Activated B cell treated with CpG ODN at 0.5 μM for 24 hours (primary cell): ENCODE measurements at regions not wholly inside any gene's neighbourhood (a gene's known extent, or its start where the extent isn't known, plus 50 kb on each side); places are given as distances from the start of the nearest gene placed in this dataset.
"Not testable (repeated sequence)": the region's sequence is repeated elsewhere in the genome, so short reads cannot be mapped to it uniquely, and the experiment has no call there.

Source experiments
- ATAC-seq: fragments of 200-7000 bp; cut with Tn5 transposase; one replicate; pipeline ENCODE4 v1.10.0; 2021; ENCODE audit warnings: low read depth, mild to moderate bottlenecking, moderate library complexity
- CTCF ChIA-PET: fragments of 350-600 bp; sonication (Branson Sonifier 250); formaldehyde crosslinking; loops from one replicate; lab custom pipeline; 2021; ENCODE audit warnings: antibody characterized with exemption; lab: Charles Lee
- POLR2A ChIA-PET: fragments of 350-600 bp; sonication (Branson Sonifier 250); formaldehyde crosslinking; loops from one replicate; lab custom pipeline; 2021; ENCODE audit warnings: antibody characterized with exemption; lab: Charles Lee
- DNase-seq: peaks from one replicate; pipeline ENCODE4 v3.0.0; 2022
- H3K27ac Mint-ChIP-seq: one replicate; pipeline ENCODE4 v1.8.0; 2020; ENCODE audit warnings: mixed read lengths
- H3K27me3 Mint-ChIP-seq: one replicate; pipeline ENCODE4 v1.8.0; 2021; ENCODE audit warnings: mixed read lengths
- H3K36me3 Mint-ChIP-seq: one replicate; pipeline ENCODE4 v1.8.0; 2021; ENCODE audit warnings: low read depth, mixed read lengths
- H3K4me1 Mint-ChIP-seq: one replicate; pipeline ENCODE4 v1.8.0; 2021; ENCODE audit warnings: mixed read lengths
- H3K4me3 Mint-ChIP-seq: one replicate; pipeline ENCODE4 v1.8.0; 2020; ENCODE audit warnings: mild to moderate bottlenecking, mixed read lengths
- H3K9me3 Mint-ChIP-seq: one replicate; pipeline ENCODE4 v1.8.0; 2020; ENCODE audit warnings: mixed read lengths
- intact Hi-C: fragments of 100-400 bp; cut with micrococcal nuclease; formaldehyde crosslinking; loops from one replicate; pipeline ENCODE4 v1.15.1; 2024
- TF ChIP-seq, protein P1 (sequence below): fragments of 200-600 bp; IDR thresholded peaks from one replicate; pipeline ENCODE4 v1.8.0; 2022; ENCODE audit warnings: antibody characterized with exemption, mild to moderate bottlenecking

DNA sequence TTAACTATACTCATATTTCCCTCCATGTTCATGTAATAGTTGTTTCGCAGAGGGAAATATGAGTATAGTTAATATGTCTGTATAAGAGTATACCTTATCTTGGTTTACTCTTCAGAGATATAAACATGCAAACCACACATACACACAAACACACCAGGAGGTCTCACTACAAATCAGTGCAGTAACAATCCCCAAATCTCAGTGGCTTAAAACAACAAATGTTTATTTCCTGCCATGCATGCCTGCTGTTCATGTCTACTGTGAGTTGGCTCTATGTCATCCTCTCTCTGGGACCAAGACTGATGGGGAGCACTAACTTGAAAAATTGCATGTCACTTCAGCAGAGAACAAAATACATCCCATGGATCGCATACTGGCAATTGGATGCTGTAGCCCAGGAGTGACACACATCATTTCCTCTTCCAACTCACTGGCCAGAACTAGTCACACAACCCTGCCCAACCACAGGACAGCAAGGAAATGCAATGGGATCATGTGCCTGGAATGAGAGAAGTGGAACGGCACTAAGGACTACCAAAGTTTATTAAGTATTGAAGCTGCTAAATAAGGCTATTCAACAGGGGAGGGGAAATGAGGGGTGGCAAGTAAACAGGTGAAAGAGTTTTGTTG is 89.0 kb upstream of the DTNBP1 start:
- Mint-ChIP-seq H3K4me1 (no peaks in the 10 kb centered on the region), H3K36me3 (no peaks in the 10 kb centered on the region), H3K9me3 (no peaks in the 10 kb centered on the region), H3K4me3 (no peak overlapping the region), H3K27me3 (no peaks in the 10 kb centered on the region), H3K27ac (no peak overlapping the region)
- ATAC-seq (no peak), DNase-seq (no peak)
- ChIA-PET CTCF (no interaction called here), POLR2A (no interaction called here)
- TF ChIP-seq, protein P1, sequence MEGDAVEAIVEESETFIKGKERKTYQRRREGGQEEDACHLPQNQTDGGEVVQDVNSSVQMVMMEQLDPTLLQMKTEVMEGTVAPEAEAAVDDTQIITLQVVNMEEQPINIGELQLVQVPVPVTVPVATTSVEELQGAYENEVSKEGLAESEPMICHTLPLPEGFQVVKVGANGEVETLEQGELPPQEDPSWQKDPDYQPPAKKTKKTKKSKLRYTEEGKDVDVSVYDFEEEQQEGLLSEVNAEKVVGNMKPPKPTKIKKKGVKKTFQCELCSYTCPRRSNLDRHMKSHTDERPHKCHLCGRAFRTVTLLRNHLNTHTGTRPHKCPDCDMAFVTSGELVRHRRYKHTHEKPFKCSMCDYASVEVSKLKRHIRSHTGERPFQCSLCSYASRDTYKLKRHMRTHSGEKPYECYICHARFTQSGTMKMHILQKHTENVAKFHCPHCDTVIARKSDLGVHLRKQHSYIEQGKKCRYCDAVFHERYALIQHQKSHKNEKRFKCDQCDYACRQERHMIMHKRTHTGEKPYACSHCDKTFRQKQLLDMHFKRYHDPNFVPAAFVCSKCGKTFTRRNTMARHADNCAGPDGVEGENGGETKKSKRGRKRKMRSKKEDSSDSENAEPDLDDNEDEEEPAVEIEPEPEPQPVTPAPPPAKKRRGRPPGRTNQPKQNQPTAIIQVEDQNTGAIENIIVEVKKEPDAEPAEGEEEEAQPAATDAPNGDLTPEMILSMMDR: no peak
- intact Hi-C loops: loop anchor here (5.0 kb wide), 1 partner anchor 375 kb away; the partner anchor contains the start of gene MYLIP

DNA sequence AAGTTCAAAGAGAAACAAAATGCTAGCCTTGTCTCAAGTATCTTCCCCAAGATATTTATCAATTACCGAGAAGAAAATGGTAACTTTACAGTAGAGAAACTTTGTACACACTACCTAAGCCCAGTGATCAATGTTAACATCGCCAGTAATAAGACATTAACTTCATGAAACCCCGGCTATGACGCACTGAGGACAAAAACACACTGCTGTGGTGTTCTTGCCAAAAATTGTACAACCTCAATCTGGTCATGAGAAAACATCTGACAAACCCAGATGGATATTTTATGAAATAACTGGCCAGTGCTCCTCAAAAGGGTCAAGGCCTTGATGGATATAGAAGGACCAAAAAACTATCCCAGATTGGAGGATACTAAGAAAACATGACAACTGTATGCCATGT is 85.5 kb upstream of the DTNBP1 start:
- H3K27me3 Mint-ChIP-seq: peaks cover 1% of the 10 kb centered on the region
- H3K4me3 Mint-ChIP-seq: no peak overlapping the region
- DNase-seq: no peak
- ATAC-seq: no peak
- H3K36me3 Mint-ChIP-seq: no peaks in the 10 kb centered on the region
- intact Hi-C loops: no loop called here
- POLR2A ChIA-PET: no interaction called here
- CTCF ChIA-PET: no interaction called here
- no peak overlapping the region for H3K27ac Mint-ChIP-seq
- peaks cover 4% of the 10 kb centered on the region for H3K9me3 Mint-ChIP-seq
- H3K4me1 Mint-ChIP-seq: no peaks in the 10 kb centered on the region
- TF ChIP-seq, protein P1: no peak

DNA sequence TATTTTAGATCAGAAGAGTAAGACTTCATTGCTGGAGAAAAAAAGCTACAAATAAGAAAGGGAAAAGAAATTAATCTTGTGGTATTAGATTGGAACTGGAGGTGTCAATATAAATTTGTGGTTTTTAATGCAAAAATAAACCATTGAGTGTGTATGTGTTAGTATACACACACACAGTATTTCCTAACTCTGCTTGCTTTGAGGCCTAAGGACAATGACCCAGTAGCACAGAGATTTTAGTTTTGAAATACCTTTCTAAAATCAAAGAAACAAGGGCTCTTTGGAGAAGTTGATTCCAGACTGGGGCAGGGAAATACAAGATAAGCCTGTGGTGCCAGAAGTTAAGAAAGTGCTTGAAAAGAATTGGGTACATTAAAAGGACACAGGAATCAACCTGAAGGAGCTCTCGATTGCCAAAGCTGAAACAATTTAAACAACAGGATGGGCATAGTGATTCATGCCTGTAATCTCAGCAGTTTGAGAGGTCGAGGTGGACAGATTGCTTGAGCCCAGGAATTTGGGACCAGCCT is 84.6 kb upstream of the DTNBP1 start:
- ChIA-PET CTCF (no interaction called here), POLR2A (no interaction called here)
- peaks cover 4% of the 10 kb centered on the region for H3K9me3 Mint-ChIP-seq
- no peak overlapping the region for H3K27ac Mint-ChIP-seq
- H3K4me1 Mint-ChIP-seq: no peaks in the 10 kb centered on the region
- H3K4me3 Mint-ChIP-seq: no peak overlapping the region
- peaks cover 4% of the 10 kb centered on the region for H3K27me3 Mint-ChIP-seq
- ATAC-seq (no peak), DNase-seq (no peak)
- no peaks in the 10 kb centered on the region for H3K36me3 Mint-ChIP-seq
- intact Hi-C loops: no loop called here
- TF ChIP-seq, protein P1: no peak

DNA sequence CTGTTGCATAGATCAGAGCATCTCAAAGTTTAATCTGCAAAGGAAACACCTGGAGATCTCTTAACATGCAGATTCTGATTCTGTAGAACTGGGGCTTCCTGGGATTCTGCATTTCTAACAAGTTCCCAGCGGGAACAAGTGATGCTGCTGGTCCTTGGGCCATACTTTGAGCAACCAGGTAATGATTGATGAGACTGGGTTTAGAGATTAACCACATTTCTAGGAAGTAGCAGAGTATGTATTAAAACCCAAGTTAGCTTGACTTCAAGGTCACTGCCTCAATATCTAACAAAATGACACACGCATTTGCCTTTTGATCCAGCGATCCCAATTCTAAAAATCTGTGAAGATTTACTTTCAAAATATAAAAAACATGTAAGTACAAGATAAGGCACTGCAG is 83.0 kb upstream of the DTNBP1 start:
- peaks cover 4% of the 10 kb centered on the region for H3K9me3 Mint-ChIP-seq
- no peak overlapping the region for H3K27ac Mint-ChIP-seq
- ATAC-seq (no peak), DNase-seq (no peak)
- ChIA-PET CTCF (no interaction called here), POLR2A (no interaction called here)
- H3K27me3 Mint-ChIP-seq: peaks cover 4% of the 10 kb centered on the region
- H3K4me1 Mint-ChIP-seq: no peaks in the 10 kb centered on the region
- intact Hi-C loops: no loop called here
- TF ChIP-seq, protein P1: no peak
- no peaks in the 10 kb centered on the region for H3K36me3 Mint-ChIP-seq
- H3K4me3 Mint-ChIP-seq: no peak overlapping the region

DNA sequence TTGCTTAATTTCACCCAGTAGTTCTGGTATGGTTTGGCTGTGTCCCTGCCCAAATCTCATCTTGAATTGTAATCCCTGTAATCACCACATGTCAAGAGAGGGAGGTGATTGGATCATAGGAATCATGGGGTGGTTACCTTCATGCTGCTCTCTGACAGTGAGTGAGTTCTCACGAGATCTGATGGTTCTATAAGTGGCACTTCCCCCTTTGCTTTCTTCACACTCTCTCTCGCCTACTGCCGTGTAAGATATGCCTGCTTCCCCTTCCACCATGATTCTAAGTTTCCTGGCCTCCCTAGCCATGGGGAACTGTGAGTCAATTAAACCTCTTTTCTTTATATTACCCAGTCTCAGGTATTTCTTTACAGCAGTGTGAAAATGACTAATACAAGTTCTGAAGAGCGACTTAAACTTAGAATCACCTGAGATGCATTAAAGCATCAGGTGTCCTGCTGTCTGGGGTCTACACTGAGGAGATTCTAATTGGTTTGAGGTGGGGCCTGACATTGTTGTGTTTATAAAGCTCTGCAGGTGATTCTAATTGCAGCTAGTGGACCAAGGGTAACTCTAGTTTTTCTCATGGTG is 82.1 kb upstream of the DTNBP1 start:
- H3K27me3 Mint-ChIP-seq: peaks cover 4% of the 10 kb centered on the region
- DNase-seq: no peak
- no peak overlapping the region for H3K4me3 Mint-ChIP-seq
- POLR2A ChIA-PET: no interaction called here
- no peaks in the 10 kb centered on the region for H3K36me3 Mint-ChIP-seq
- H3K4me1 Mint-ChIP-seq: no peaks in the 10 kb centered on the region
- ATAC-seq: peak; percentile 37
- intact Hi-C loops: no loop called here
- TF ChIP-seq, protein P1: no peak
- no peak overlapping the region for H3K27ac Mint-ChIP-seq
- H3K9me3 Mint-ChIP-seq: peaks cover 4% of the 10 kb centered on the region
- CTCF ChIA-PET: no interaction called here

DNA sequence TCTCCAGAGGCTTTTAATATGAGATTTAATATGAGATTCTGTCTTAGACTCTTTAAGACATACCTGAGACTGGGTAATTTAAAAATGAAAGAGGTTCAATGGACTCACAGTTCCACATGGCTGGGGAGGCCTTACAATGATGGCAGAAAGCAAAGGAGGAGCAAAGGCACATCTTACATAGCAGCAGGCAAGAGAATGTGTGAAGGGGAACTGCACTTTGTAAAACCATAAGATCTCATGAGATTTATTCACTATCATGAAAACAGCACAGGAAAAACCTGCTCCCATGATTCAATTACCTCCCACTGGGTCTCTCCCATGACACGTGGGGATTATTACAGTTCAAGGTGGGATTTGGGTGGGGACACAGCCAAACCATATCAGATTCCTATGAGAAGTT is 79.2 kb upstream of the DTNBP1 start:
- H3K27ac Mint-ChIP-seq, H3K9me3 Mint-ChIP-seq, ATAC-seq, CTCF ChIA-PET, H3K36me3 Mint-ChIP-seq, H3K4me1 Mint-ChIP-seq, intact Hi-C loops, POLR2A ChIA-PET, H3K27me3 Mint-ChIP-seq, H3K4me3 Mint-ChIP-seq, DNase-seq: not testable (repeated sequence)
